Adrenal gland (tissue), 5 donors: ENCODE measurements at regions not wholly inside any gene's neighbourhood (a gene's known extent, or its start where the extent isn't known, plus 50 kb on each side); places are given as distances from the start of the nearest gene placed in this dataset.

ENCODE experiments used
- POLR2A ChIP-seq, 2 donors: fragments of 450-650 bp; IDR thresholded peaks; one replicate each; pipeline ENCODE4 v1.6.1; 2017; ENCODE audit warnings: antibody characterized with exemption in 2 of 2, mild to moderate bottlenecking in 2 of 2, moderate library complexity in 1 of 2
- TF ChIP-seq, protein P1 (sequence below), 6 experiments: fragments of 450-650 bp in 4 of 6; fragments of 200-600 bp in 2 of 6; sonication (generic) in 1 of 6; IDR thresholded peaks; 1 replicate in 5 of 6; 2 replicates in 1 of 6; pipeline versions ENCODE4 v1.5.1 to v1.8.0; 2016 to 2021; ENCODE audit warnings: antibody characterized with exemption in 6 of 6, mild to moderate bottlenecking in 2 of 6, moderate library complexity in 1 of 6
- donor health status: DM: no; HTN: no; CAD: no.

DNA sequence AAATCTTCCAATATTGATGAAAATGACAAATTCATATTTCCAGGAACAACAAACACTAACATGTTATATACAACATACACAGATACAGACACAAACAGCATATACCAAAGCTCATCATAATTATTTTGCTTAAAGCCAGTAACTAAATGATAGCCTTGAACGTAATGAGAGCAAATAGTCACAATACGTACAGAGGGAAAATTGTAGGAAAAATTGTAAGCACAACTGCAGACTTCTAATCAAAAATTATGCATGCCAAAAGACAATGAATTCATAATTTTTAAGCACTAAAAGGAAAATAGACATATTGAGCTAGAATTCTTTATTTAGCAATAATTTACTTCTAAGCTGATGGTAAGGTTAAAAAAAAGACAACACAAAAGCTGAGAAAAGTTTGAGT, 1466.9 kb upstream of the CELF2 start:
- no peak for TF ChIP-seq POLR2A (IDR thresholded peaks at IDR 0.05)
- TF ChIP-seq, protein P1, sequence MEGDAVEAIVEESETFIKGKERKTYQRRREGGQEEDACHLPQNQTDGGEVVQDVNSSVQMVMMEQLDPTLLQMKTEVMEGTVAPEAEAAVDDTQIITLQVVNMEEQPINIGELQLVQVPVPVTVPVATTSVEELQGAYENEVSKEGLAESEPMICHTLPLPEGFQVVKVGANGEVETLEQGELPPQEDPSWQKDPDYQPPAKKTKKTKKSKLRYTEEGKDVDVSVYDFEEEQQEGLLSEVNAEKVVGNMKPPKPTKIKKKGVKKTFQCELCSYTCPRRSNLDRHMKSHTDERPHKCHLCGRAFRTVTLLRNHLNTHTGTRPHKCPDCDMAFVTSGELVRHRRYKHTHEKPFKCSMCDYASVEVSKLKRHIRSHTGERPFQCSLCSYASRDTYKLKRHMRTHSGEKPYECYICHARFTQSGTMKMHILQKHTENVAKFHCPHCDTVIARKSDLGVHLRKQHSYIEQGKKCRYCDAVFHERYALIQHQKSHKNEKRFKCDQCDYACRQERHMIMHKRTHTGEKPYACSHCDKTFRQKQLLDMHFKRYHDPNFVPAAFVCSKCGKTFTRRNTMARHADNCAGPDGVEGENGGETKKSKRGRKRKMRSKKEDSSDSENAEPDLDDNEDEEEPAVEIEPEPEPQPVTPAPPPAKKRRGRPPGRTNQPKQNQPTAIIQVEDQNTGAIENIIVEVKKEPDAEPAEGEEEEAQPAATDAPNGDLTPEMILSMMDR (IDR thresholded peaks at IDR 0.05) = no peak
